ENCODE measurements at regions not wholly inside any gene's neighbourhood (a gene's known extent, or its start where the extent isn't known, plus 50 kb on each side); places are given as distances from the start of the nearest gene placed in this dataset.

GRCh38 chr6:47932575-47932974 lies 150.7 kb downstream of the OPN5 start:
- DNase-seq, result no peak

- no peak for DNase-seq
Observed at GRCh38 chr6:47924001-47924400, 142.2 kb downstream of the OPN5 start.

- peak; percentile 78 for DNase-seq
Observed at GRCh38 chr6:47922391-47922790, 140.6 kb downstream of the OPN5 start.

- no peak for DNase-seq
Observed at GRCh38 chr6:47919875-47920274, 138.0 kb downstream of the OPN5 start.

GRCh38 chr6:47917811-47918210 lies 136.0 kb downstream of the OPN5 start:
- DNase-seq, result no peak

GRCh38 chr6:47917202-47917601 lies 135.4 kb downstream of the OPN5 start:
- DNase-seq, result no peak

- DNase-seq, result peak; percentile 12
Observed at GRCh38 chr6:47915017-47915416, 133.2 kb downstream of the OPN5 start.

GRCh38 chr6:47908271-47908670 lies 126.4 kb downstream of the OPN5 start:
- DNase-seq, result no peak

- no peak for DNase-seq
Observed at GRCh38 chr6:47905717-47906116, 123.9 kb downstream of the OPN5 start.

- DNase-seq, result no peak
Observed at GRCh38 chr6:47897247-47897646, 115.4 kb downstream of the OPN5 start.

- no peak for DNase-seq
Observed at GRCh38 chr6:47890326-47890875, 108.6 kb downstream of the OPN5 start.

GRCh38 chr6:47879015-47879414 lies 97.2 kb downstream of the OPN5 start:
- DNase-seq, result no peak

All from tongue (tissue), 1 donor.